T-helper 1 cell (primary cell): ENCODE measurements at regions not wholly inside any gene's neighbourhood (a gene's known extent, or its start where the extent isn't known, plus 50 kb on each side); places are given as distances from the start of the nearest gene placed in this dataset.

ENCODE experiments used
- DNase-seq, 5 donors: peaks; one replicate each; pipeline ENCODE4 v3.0.0-alpha.2; 2012 to 2020

DNA sequence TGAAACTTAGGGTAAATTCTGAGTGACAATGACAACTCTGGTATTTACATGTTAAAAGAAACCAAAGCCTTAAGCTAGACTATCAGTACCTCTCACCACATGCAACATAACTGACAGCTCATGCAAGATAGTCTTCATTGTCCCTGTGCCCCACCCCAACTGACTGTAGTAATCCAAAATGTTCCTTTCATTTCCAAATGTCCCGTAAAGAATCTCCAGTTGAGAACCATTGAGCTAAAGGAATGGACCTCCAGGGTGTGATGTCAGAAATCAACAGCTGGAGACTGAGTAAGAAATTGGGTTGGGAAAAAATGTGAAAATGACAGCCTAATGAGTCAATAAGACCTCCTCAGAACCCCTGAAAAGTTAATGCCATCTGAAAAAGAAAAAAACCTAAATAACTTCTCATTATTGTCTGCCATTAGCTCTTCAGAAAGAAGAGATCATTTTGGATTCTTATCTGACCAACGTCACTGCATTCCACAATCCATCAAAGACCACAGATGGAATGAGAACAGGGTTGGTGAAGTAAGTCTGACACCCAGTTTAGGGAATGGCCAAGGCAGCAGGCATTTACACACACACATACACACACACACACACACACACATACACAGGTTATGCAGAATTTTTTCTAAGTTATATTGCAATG is 51.7 kb upstream of the ACVR2A start:
- no peak for DNase-seq

DNA sequence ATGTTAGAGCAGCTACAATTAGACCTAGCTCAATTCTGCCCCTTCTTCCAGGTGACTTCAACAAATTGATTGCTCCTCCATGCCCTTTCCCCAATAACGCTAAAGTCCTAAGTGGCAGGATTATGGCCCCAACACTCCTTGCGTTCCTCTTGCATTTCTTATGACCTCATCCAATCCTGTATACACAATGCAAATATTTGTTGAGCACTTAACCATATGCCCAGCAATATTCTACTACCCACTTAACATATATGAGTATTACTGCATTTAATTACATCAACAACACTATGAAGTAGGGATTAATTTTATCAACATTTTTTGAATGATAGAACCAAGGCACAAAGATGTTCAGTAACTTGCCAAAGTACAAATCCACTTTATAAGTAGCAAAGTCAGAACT is 54.2 kb upstream of the ACVR2A start:
- no peak for DNase-seq

DNA sequence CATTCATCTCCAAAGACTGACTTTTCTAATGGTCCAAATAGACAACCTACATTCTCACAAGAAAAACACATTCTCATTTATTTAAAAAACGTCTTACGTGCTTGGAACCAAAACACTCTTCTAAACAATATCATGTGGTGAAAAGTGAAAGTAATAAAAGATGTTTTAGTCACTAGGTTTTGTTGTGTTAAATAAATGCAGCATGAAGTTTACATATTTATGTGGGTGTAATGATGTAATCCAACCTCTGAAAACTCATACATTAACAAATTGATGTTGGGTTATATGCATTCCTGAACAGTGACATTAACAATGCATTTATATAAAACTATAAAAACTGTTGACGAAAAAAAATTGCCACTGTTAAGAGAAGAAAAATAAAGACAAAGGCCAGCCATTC is 55.1 kb upstream of the ACVR2A start:
- DNase-seq: no peak

DNA sequence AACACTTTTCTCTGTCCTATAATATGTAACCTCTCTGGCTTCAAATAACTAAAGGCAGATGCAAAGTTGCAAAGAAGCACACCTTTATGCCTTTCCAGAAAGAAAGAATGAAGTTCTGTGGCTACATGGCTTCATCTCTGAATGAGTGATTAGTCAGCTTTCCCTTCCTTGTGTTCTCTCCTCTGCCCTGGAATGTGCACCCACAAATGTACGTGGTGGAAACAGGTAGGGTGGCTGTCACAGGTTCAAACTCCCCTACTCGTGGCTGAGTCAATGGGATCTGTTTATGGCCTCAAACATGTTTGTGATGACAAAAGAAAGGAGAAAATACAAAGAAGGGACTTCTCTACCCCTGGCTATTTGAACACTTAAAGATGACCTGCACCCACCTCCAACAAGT is 55.5 kb upstream of the ACVR2A start:
- DNase-seq: no peak

DNA sequence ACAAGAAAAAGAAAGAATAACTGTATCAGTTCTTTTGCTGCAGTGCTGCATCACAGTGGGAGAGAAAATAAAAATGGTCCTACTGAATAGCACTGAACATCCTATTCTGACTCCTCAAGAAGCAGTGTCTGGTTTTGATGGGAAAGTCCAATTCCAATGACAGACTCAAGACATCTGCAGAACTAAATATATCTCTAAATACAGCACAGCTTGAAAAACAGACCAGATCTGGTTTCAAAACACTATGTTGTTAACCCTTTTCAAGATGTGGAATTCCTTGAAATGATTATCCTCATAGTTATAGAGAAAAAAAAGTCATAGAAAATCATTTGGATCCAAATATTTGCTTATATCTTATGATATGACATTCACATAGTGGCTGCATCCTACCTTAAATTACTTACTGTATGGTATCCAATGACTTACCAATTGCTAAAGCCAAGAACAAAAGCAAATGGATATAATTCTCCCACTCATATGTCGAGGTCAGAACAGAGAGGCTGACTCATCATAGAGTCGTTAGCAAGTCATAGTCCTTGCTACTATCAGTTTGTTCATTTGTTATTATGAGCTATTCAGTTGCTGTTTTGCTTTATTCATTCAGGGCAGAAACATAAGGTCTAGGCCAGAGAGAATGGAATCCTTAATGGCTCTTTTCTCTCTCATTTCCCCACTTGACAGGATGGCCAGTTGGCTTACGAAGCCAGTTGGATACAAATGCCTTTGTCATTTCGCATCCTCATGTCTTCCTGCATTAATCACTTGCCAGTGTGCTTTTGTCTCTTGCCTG is 62.5 kb upstream of the ACVR2A start:
- DNase-seq: no peak

DNA sequence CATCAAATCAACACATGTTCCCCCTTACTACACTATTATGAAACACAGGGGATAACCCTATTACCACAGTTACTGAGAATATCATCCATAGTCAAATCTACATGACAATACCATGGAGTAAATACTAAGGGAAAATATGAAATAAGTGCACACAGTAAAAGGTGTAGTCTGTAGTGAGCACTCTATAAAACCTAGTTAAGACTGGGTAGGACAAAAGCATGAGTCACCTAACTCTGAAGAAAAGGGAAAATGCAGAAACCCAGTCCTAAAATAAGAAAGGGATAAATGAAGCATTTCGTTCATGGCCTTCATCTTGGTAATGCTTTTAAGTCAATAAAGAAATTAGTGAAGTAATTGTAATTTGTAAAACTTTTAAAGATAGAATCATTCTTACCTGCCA is 65.4 kb upstream of the ACVR2A start:
- DNase-seq: no peak

DNA sequence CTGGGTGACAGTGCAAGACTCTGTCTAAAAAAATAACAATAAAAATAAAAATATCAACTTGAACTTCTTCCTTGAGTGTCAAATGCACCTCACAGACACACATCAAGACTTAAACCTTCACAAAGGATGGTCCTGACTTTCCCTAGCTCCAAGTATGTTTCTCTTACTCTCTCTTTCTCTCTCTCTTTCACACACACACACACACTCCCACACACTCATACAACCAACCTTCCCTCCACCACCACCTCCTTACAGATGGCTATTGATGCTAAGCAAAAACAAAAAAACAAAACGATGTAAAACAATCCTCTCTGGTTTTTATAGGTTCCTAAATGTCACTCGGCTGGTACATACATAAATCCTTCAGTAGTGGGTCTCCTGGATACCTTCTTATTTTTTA is 67.4 kb upstream of the ACVR2A start:
- no peak for DNase-seq

DNA sequence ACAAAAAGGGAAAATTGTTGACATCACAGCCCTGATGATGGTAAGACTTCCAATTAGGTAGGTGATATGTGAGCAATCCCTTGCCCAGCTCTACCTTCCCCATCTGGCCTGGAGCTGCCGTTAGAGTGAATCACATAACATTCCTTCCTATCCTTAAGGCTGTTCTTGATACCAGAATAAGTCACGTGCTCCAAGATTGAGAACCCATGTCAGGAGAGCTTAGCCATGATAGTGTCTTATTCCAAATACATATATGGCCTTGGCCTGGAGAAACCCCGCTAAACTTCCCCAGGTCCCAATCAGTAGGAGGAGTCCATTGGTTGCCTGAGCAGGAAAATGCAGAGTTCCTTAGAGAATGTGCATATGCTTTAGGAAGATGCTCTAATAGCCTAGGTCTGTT is 70.0 kb upstream of the ACVR2A start:
- no peak for DNase-seq

DNA sequence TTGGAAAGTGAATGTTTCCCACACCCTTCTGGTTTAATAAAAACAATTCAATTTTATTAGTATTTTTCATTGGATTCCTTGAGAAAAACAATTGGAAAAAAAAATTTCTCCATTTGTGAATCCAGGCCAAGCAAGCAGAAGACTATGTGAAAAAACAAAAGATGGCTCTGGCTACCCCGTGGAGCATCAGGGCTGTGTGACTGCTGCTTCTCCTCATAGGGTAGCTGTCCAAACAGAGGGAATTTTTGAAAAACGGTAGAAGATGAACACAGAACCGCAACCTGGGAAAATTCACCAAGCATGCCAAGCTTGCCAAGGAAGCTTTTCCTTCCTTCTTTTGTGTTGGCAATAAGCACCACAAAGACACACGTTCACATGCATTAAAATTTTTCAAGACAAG is 71.3 kb upstream of the ACVR2A start:
- DNase-seq: no peak

DNA sequence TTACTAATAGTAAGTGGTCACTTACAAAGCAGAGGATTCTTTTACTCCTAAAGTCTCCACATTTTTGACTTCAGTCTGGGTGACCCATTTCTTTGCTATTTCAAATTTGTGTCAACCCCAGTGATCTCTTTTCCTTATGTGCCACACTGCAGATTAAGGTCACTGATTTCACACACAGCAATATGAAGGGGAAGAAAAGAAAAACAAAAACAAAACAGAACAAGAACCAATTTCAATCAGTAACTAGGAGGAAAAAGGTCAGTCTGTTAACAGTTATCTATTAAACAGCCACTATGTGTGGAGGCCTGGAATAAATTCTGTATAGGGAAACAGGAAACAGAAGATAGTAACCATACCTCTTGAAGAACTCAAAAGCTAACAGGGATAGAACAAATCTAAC is 72.0 kb upstream of the ACVR2A start:
- DNase-seq: no peak

DNA sequence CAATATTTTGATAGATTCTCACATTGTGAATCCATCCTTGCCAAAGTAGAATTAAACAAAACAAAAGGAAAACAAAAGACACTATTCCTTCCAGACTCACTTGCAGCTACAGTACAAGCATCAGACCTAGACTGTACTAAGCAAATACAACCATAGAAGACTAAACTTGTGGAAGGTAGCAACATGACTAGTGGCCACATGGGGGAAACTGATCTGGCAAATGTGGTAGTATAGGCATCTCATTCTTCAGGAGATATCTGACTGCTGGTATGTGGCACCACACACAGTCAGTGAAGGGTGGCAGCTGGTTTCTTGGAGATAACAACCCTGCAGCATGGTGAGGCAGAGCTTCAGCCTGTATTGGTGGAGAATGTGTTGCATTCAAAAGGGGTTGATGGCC is 81.0 kb upstream of the ACVR2A start:
- no peak for DNase-seq

DNA sequence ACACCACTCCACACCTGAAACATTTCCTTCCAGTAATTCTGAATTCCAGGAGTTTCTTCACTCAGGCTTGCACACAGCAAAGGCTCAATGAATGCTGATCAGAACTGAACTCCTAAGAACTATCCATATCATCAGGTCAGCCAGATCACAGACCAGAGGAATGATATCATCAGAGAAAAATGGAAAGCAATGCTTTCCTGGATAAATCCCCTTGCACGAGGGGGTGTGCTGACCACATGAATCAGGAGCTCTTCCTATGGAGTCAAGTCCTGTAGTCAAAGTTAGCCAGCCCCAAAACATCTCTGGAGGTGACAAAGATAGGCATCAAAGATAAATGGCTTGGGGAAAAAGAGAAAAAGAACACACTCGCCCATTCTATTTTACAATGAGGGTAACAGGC is 83.8 kb upstream of the ACVR2A start:
- no peak for DNase-seq

DNA sequence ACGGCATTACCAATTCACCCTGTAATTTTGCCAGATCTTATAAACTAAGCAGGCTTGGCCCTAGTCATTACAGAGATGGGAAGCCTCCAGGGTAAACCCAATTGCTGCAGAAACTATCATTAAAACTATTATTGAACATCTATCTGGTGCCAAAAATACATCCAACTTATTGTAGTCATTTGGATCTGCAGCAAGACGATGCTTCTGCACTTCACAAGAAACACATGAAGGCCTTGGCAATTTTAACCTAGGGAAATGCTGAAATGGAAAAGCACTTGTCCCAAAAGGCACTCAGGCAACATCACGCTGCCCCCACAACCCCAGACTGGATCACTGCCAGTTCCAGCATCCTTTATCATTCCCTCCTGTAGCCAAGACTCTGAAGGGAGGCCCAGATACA is 85.3 kb upstream of the ACVR2A start:
- no peak for DNase-seq

DNA sequence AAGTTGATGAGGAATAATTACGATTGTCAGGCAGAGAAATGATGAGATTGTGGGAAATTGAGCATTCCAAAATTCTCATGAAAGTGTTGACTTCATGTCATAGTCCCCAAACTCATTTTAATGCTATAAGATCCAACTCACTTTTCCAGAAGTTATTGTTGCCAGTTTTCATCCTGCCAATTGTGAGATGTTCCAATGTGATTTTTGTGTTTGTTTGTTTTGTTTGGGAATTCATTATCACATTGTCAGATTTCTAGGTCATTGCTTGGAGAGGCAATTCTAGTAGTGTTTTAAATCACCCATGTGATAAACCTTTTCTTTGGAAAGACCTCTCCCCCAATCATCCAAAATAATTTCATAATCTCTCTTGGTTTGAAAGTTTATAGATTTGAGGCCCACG is 86.0 kb upstream of the ACVR2A start:
- no peak for DNase-seq

DNA sequence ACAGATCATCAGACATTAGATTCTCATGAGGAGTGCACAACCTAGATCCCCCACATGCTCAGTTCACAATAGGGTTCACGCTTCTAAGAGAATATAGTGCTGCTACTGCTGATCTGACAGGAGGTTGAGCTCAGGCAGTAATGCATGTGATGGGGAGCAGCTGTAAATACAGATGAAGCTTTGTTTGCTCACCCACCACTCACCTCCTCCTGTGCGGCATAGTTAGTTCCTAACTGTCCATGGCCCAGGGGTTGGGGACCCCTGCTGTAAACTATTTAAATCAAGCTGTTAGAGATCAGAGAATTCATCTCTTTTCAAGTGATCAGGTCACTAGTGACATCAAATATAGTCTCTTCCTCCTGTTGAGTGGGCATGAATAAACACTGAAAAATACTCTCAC is 88.8 kb upstream of the ACVR2A start:
- DNase-seq: no peak

DNA sequence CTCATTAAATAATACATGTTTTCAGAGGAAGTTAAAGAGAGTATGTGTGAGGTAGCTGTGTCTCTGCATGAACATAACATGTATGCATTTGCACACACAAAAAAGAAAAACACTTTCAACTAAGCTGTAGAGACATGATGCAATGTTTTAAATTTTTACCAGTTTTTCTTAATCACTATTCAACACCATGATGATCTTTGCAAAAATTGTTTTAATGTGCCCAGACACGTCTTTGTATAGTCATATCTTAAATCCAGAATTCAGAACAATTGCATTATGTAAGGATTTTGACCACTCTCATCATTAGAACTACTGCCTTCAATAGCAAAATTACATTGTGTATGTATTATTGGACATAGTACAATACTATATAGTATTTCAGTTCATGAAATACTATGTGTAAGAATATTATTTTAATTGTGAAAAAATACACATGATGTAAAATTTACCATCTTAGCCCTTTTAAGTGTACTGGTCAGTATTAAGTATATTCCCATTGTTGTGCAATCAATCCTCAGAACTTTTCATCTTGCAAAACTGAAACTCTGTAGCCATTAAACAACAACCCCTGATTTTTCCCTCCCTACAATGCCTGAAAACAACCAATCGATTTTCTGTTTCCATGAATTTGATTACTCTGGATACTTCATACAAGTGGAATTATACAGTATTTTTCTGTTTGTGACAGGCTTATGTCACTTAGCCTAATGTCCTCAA is 104.5 kb upstream of the ACVR2A start:
- no peak for DNase-seq

DNA sequence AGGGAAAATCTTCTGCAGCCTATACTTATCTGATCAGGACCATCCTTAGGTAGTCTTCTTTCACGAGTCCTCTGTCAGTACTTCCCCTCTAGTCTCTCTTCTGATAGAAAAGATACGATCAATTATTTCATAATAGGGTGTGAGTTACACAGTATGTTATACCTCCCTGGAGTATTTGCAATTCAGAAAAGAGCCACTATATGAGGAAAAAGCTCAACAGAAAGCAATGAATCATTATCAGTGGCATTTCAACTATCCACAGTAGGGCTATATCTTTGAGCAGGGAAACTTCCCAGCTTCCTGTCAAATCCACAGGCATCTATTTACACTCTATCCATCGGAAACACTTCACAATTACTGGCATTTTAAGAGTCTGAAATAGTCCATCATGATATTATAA is 105.3 kb upstream of the ACVR2A start:
- DNase-seq: no peak

DNA sequence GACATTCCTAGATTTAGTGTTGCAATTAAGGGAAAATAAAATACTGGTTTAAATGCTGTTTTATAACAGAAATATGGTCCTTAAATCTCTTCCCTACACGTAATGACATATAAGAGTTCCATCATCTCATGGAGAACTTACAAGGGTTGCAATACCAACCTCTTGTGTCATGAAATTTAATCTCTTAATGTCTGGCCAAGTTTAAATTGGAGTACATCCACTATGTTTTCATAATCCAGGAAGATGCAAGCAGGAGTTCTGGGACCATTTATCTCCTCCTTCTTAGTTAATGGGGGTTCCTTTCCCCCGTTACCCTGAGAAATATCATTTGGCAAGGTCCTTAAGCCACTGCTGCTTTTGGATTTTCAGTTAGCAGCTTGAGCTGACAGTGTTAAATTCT is 126.0 kb upstream of the ACVR2A start:
- no peak for DNase-seq

DNA sequence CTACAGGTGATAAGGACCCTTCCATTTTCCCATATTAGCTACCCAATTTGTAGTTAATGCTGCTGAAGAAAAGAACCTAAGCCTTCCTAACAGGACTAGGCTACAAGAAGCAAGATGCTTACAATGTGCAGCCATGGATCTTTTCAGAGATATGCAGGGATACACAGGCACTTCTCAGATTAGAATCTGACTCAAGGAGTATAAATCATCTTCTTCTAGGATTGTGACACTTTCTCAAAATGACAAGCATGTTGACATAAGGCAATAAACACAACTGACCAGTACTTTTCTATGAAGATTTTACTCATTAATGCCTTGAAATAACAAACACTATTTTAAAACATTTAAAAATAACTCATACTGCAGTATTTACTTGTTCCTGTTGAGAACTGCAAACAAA is 127.9 kb upstream of the ACVR2A start:
- DNase-seq: no peak

DNA sequence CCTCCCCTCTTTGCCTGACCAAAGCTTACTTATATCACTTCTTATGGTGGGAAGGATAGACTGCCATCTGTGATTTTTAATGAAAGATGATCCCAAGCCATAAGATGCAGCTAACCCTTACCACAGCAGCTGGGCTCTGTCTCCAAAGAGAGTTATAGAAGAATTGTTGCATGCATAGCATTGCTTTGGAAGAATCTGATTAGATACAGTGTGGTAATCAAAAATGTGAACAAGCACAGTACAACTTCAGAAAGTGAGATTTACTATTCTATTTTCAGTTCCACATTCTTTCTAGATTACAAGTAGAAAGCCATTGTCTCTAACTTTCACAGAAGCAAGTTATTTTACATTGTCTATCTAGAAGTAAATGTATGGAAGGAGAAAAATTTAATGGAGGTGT is 129.0 kb upstream of the ACVR2A start:
- DNase-seq: no peak

DNA sequence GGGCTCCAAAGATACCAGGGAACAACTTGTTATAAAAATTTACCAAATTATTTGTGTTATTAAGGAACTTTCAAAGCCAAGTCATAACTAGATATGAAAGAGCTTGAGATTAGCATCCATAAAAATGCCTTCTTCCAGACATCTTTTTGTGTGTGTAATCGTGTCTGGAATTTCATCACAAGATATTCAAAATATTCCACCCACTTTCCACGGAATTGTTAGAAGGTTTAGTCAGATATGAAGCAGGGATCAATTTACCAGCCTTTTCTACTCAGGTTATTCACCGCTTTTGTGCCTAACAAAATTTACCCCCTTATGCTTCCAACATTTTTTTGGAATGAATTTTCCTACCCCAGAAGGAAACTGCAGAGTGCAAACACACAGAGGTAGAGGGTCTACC is 130.2 kb upstream of the ACVR2A start:
- no peak for DNase-seq

DNA sequence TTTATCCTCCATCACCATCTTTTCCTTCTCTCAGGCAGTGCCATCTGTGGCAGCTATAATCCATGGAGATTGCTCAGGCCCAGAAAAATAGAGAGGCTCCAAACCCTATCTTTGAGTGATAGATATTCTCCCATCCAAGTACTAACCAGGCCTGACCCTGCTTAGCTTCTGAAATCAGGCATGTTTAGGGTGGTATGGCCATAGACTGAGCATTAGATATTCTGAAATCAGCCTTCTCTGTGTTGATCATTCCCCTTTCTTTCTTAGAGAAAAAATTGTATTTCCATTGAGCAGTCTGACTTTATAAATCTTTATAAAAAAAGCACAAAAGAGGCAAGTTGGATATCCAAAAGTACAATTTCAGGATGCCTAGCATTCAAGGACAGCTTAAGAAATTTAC is 131.5 kb upstream of the ACVR2A start:
- DNase-seq: no peak

DNA sequence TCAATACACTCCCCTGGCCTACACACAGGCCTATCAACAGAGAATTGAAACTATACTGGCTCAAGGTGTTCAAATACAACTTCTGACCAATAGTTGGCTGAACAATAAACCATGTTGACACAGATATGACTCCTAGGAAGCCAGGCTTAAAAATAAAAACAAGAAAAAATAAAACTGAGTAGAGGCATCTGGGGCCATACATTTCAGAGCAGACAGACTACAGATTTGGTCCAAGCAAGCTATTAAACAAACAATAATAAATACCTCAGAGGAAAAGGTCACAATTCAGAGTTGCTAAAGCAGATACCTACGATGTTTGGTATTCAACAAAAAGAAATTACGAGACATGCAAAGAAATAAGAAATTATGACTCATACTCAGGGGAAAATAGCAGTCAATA is 132.8 kb upstream of the ACVR2A start:
- no peak for DNase-seq

DNA sequence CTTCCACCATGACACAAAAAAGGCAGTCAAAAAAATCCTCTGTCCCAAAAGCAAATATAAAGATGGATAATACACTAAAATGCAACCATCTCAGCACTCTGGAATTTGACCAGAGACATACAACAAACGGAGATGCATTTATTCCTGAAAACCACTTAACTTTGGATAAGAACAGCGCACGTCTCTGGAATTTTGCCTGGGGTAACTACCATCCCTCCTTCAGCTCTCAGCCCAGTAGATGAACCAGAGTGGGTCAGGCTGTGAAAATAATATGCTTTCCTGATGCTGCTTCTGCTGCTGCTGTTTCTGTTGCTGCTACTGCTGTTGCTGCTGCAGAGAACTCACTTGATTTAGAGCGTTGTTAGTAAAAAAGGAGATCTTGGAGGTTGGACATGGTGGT is 133.8 kb upstream of the ACVR2A start:
- no peak for DNase-seq
